ENCODE measurements at regions not wholly inside any gene's neighbourhood (a gene's known extent, or its start where the extent isn't known, plus 50 kb on each side); places are given as distances from the start of the nearest gene placed in this dataset.

- TF ChIP-seq, protein P1, sequence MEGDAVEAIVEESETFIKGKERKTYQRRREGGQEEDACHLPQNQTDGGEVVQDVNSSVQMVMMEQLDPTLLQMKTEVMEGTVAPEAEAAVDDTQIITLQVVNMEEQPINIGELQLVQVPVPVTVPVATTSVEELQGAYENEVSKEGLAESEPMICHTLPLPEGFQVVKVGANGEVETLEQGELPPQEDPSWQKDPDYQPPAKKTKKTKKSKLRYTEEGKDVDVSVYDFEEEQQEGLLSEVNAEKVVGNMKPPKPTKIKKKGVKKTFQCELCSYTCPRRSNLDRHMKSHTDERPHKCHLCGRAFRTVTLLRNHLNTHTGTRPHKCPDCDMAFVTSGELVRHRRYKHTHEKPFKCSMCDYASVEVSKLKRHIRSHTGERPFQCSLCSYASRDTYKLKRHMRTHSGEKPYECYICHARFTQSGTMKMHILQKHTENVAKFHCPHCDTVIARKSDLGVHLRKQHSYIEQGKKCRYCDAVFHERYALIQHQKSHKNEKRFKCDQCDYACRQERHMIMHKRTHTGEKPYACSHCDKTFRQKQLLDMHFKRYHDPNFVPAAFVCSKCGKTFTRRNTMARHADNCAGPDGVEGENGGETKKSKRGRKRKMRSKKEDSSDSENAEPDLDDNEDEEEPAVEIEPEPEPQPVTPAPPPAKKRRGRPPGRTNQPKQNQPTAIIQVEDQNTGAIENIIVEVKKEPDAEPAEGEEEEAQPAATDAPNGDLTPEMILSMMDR (IDR thresholded peaks at IDR 0.05) = no peak
- TF ChIP-seq POLR2A (IDR thresholded peaks at IDR 0.05) = no peak
- TF ChIP-seq POLR2AphosphoS5 (IDR thresholded peaks at IDR 0.05) = no peak
Observed at GRCh38 chrX:7996851-7997250, 69.6 kb upstream of the PNPLA4 start.

Data from stomach (tissue), 4 donors.